ENCODE measurements at regions not wholly inside any gene's neighbourhood (a gene's known extent, or its start where the extent isn't known, plus 50 kb on each side); places are given as distances from the start of the nearest gene placed in this dataset.

GRCh38 chr4:110367156-110367555, 108.8 kb upstream of the ENPEP start:
- no peak for TF ChIP-seq EZH2phosphoT487 (IDR thresholded peaks at IDR 0.05; ENCODE audit: borderline replicate concordance)
- no peak for TF ChIP-seq CTCF (conservative IDR thresholded peaks at IDR 0.05; ENCODE audit: low read length)
